SK-N-SH (cell line): ENCODE measurements at regions not wholly inside any gene's neighbourhood (a gene's known extent, or its start where the extent isn't known, plus 50 kb on each side); places are given as distances from the start of the nearest gene placed in this dataset.

Experiments used
- CTCF ChIA-PET: fragments of 300-600, 350-600 bp; formaldehyde crosslinking; extraction: SDS; loops from one replicate; lab custom pipeline; 2021; lab: Yijun Ruan, JAX
- POLR2A ChIA-PET: fragments of 350-600 bp; sonication (Branson Sonifier 250); formaldehyde crosslinking; extraction: SDS; loops from one replicate; lab custom pipeline; 2020; ENCODE audit warnings: antibody characterized with exemption, inconsistent platforms; lab: Yijun Ruan, JAX
- DNase-seq: peaks from one replicate; pipeline ENCODE4 v3.0.0; 2012
- H2AFZ ChIP-seq: fragments of 200-600 bp; sonication (generic); 2 replicates; pipeline ENCODE4 v1.8.1; 2016; ENCODE audit warnings: antibody characterized with exemption, mild to moderate bottlenecking, low read depth
- H3F3A ChIP-seq: fragments of 200-600 bp; sonication (generic); replicated peaks from 2 replicates; pipeline ENCODE3; 2016; ENCODE audit warnings: antibody characterized with exemption, mild to moderate bottlenecking; ENCODE audit not compliant: insufficient read depth
- H3K27ac ChIP-seq, 2 experiments: fragments of 200-500 bp in 1 of 2; fragments of 200-600 bp in 1 of 2; sonication (Bioruptor generic) in 1 of 2; sonication (generic), shearing (Covaris generic) in 1 of 2; 2 replicates each; pipeline versions ENCODE4 v1.5.1 to v1.6.1; 2014 to 2016; ENCODE audit warnings: low read depth in 2 of 2, inconsistent platforms in 1 of 2, low read length in 1 of 2, mild to moderate bottlenecking in 1 of 2, mixed read lengths in 1 of 2
- H3K27me3 ChIP-seq: fragments of 200-600 bp; sonication (generic), shearing (Covaris generic); 2 replicates; pipeline ENCODE4 v1.6.1; 2016; ENCODE audit warnings: mixed run types; ENCODE audit not compliant: insufficient read depth
- H3K36me3 ChIP-seq, 2 experiments: fragments of 200-500 bp in 1 of 2; fragments of 200-600 bp in 1 of 2; sonication (Bioruptor generic) in 1 of 2; sonication (generic) in 1 of 2; replicated peaks in 1 of 2; 2 replicates each; pipeline versions ENCODE3 to v1.5.1; 2014 to 2016; ENCODE audit warnings: low read length in 1 of 2, mild to moderate bottlenecking in 1 of 2; ENCODE audit not compliant: insufficient read depth in 2 of 2, control insufficient read depth in 1 of 2
- H3K4me1 ChIP-seq, 2 experiments: fragments of 200-500 bp in 1 of 2; fragments of 200-600 bp in 1 of 2; sonication (Bioruptor generic) in 1 of 2; sonication (generic), shearing (Covaris generic) in 1 of 2; 2 replicates each; pipeline versions ENCODE4 v1.5.1 to v1.6.1; 2014 to 2016; ENCODE audit warnings: low read depth in 1 of 2, low read length in 1 of 2, mixed run types in 1 of 2; ENCODE audit not compliant: insufficient read depth in 2 of 2, control insufficient read depth in 1 of 2
- H3K4me2 ChIP-seq: fragments of 200-600 bp; sonication (generic), shearing (Covaris generic); 2 replicates; pipeline ENCODE4 v1.6.1; 2017; ENCODE audit warnings: mixed run types
- H3K4me3 ChIP-seq, 2 experiments: fragments of 200-500 bp in 1 of 2; fragments of 200-600 bp in 1 of 2; sonication (Bioruptor generic) in 1 of 2; sonication (generic), shearing (Covaris generic) in 1 of 2; 2 replicates each; pipeline versions ENCODE4 v1.5.1 to v1.8.1; 2014 to 2016; ENCODE audit warnings: low read depth in 2 of 2, inconsistent platforms in 1 of 2, low read length in 1 of 2, mild to moderate bottlenecking in 1 of 2, mixed read lengths in 1 of 2, moderate library complexity in 1 of 2
- H3K79me2 ChIP-seq: fragments of 200-600 bp; sonication (generic); 2 replicates; pipeline ENCODE4 v1.8.1; 2017; ENCODE audit warnings: mild to moderate bottlenecking; ENCODE audit not compliant: insufficient read depth
- H3K9ac ChIP-seq: fragments of 200-600 bp; sonication (generic); 2 replicates; pipeline ENCODE4 v1.6.1; 2017; ENCODE audit warnings: mixed run types
- H3K9me2 ChIP-seq: fragments of 200-600 bp; sonication (generic); 2 replicates; pipeline ENCODE4 v1.6.1; 2017; ENCODE audit warnings: mixed run types
- H3K9me3 ChIP-seq: fragments of 200-600 bp; sonication (generic); 2 replicates; pipeline ENCODE4 v1.6.1; 2017; ENCODE audit warnings: mixed run types, mild to moderate bottlenecking, moderate library complexity
- H4K20me1 ChIP-seq: fragments of 200-600 bp; sonication (generic); 2 replicates; pipeline ENCODE4 v1.6.1; 2017; ENCODE audit warnings: mild to moderate bottlenecking, mixed run types; ENCODE audit not compliant: insufficient read depth
- ELF1 ChIP-seq: IDR thresholded peaks from 2 replicates; pipeline ENCODE4 v1.4.0; 2012
- EZH2phosphoT487 ChIP-seq: fragments of 200-600 bp; sonication (generic); IDR thresholded peaks from 2 replicates; pipeline ENCODE4 v1.6.1; 2017; ENCODE audit warnings: low read depth, mixed run types, mild to moderate bottlenecking, antibody characterized with exemption, moderate library complexity, borderline replicate concordance
- GABPA ChIP-seq: IDR thresholded peaks from 2 replicates; pipeline ENCODE4 v1.4.0; 2012; ENCODE audit warnings: low read depth, mild to moderate bottlenecking
- RXRA ChIP-seq: IDR thresholded peaks from 2 replicates; pipeline ENCODE4 v1.4.0; 2012; ENCODE audit warnings: low read depth, mild to moderate bottlenecking, borderline replicate concordance
- SIN3A ChIP-seq: IDR thresholded peaks from 2 replicates; pipeline ENCODE4 v1.6.1; 2012; ENCODE audit warnings: low read depth, mild to moderate bottlenecking, low read length, moderate library complexity, borderline replicate concordance
- WGBS: methylation state at CpG from one replicate; pipeline ENCODE4 v1.1.6; 2017; ENCODE audit warnings: low lambda C conversion rate; 5-methylcytosine and 5-hydroxymethylcytosine counted together
- TF ChIP-seq, protein P1 (sequence below): IDR thresholded peaks from 2 replicates; pipeline ENCODE4 v1.6.1; 2012; ENCODE audit warnings: mild to moderate bottlenecking, low read depth, low read length, moderate library complexity
- TF ChIP-seq, protein P2 (sequence below): IDR thresholded peaks from 2 replicates; pipeline ENCODE4 v1.4.0; 2012; ENCODE audit warnings: low read depth, borderline replicate concordance

DNA sequence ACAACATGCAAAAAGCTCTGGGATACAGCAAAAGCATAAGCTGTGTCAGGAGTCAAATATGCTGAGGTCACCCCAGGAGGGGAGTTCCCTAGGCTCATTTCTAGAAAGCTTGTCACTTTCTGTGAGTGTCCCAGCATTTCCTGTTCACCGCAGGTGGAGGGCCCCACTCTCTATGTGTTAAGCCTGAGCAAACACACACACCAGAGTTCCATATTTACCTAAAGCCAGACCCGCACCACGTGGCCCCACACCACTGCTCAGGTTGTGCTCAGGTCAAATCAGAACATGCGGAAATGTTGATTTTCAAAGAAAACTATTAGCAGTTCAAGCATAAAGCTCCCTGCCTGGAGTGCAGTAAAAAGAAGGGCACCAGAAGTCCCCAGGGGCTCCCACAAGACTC lies 259.6 kb upstream of the PPP2R2D start:
- H3K36me3 ChIP-seq = no peaks in the 10 kb centered on the region
- ChIA-PET POLR2A (no interaction called here), CTCF (no interaction called here)
- H3K4me2 ChIP-seq = no peak overlapping the region
- H3K79me2 ChIP-seq = no peaks in the 10 kb centered on the region
- H3F3A ChIP-seq = no peaks in the 10 kb centered on the region
- no peak for TF ChIP-seq RXRA
- TF ChIP-seq, protein P1, sequence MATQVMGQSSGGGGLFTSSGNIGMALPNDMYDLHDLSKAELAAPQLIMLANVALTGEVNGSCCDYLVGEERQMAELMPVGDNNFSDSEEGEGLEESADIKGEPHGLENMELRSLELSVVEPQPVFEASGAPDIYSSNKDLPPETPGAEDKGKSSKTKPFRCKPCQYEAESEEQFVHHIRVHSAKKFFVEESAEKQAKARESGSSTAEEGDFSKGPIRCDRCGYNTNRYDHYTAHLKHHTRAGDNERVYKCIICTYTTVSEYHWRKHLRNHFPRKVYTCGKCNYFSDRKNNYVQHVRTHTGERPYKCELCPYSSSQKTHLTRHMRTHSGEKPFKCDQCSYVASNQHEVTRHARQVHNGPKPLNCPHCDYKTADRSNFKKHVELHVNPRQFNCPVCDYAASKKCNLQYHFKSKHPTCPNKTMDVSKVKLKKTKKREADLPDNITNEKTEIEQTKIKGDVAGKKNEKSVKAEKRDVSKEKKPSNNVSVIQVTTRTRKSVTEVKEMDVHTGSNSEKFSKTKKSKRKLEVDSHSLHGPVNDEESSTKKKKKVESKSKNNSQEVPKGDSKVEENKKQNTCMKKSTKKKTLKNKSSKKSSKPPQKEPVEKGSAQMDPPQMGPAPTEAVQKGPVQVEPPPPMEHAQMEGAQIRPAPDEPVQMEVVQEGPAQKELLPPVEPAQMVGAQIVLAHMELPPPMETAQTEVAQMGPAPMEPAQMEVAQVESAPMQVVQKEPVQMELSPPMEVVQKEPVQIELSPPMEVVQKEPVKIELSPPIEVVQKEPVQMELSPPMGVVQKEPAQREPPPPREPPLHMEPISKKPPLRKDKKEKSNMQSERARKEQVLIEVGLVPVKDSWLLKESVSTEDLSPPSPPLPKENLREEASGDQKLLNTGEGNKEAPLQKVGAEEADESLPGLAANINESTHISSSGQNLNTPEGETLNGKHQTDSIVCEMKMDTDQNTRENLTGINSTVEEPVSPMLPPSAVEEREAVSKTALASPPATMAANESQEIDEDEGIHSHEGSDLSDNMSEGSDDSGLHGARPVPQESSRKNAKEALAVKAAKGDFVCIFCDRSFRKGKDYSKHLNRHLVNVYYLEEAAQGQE = no peak
- peaks cover 3% of the 10 kb centered on the region; the same call in 1 of the 2 replicates for H3K9me3 ChIP-seq
- H3K27me3 ChIP-seq = no peaks in the 10 kb centered on the region
- H3K9me2 ChIP-seq = no peaks in the 10 kb centered on the region
- H3K4me3 ChIP-seq = no peak overlapping the region
- H3K4me1 ChIP-seq = no peaks in the 10 kb centered on the region
- no peaks in the 10 kb centered on the region for H4K20me1 ChIP-seq
- 42% methylated on average over 4 of the region's 4 CpGs for WGBS
- no peak overlapping the region for H2AFZ ChIP-seq
- no peak overlapping the region for H3K27ac ChIP-seq
- no peak overlapping the region for H3K9ac ChIP-seq
- no peak for DNase-seq

DNA sequence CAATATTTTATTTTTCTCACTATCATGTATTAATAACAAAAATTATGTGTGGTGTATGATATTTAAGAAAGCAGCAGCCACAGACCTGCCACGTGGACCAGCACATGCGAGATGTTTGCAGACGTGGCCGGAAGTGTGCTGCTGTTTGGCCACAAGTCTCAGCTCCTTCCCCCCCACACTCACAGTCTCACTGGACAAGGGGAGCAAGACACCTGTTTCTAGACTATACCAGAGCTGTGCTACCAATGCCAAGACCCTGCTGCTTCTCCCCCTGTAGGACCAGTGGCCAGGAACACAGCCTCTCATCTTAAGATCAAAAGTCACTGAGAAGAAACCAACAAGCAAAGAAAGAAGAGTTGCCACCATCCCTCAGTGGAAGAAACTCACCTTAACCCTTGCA lies 258.9 kb upstream of the PPP2R2D start:
- ChIA-PET CTCF (interaction anchor here (0.6 kb wide), 1 partner anchor 72 kb away, joined by 3 read pairs; no protein-coding TSS in a partner anchor), POLR2A (no interaction called here)
- no peak overlapping the region for H3K4me3 ChIP-seq
- 30% methylated on average over 4 of the region's 4 CpGs for WGBS
- no peaks in the 10 kb centered on the region for H3K9me2 ChIP-seq
- H3F3A ChIP-seq = no peaks in the 10 kb centered on the region
- DNase-seq = no peak
- no peaks in the 10 kb centered on the region for H4K20me1 ChIP-seq
- H3K4me2 ChIP-seq = no peak overlapping the region
- H3K27ac ChIP-seq = no peak overlapping the region
- H2AFZ ChIP-seq = no peak overlapping the region
- no peaks in the 10 kb centered on the region for H3K36me3 ChIP-seq
- H3K79me2 ChIP-seq = no peaks in the 10 kb centered on the region
- H3K9me3 ChIP-seq = peaks cover 3% of the 10 kb centered on the region; the same call in 1 of the 2 replicates
- TF ChIP-seq SIN3A (no peak), ELF1 (no peak), GABPA (no peak), EZH2phosphoT487 (no peak)
- TF ChIP-seq, protein P2, sequence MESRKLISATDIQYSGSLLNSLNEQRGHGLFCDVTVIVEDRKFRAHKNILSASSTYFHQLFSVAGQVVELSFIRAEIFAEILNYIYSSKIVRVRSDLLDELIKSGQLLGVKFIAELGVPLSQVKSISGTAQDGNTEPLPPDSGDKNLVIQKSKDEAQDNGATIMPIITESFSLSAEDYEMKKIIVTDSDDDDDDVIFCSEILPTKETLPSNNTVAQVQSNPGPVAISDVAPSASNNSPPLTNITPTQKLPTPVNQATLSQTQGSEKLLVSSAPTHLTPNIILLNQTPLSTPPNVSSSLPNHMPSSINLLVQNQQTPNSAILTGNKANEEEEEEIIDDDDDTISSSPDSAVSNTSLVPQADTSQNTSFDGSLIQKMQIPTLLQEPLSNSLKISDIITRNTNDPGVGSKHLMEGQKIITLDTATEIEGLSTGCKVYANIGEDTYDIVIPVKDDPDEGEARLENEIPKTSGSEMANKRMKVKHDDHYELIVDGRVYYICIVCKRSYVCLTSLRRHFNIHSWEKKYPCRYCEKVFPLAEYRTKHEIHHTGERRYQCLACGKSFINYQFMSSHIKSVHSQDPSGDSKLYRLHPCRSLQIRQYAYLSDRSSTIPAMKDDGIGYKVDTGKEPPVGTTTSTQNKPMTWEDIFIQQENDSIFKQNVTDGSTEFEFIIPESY = no peak
- no peaks in the 10 kb centered on the region for H3K27me3 ChIP-seq
- no peaks in the 10 kb centered on the region for H3K4me1 ChIP-seq
- H3K9ac ChIP-seq = no peak overlapping the region
